AG04449 (cell line): ENCODE measurements at regions not wholly inside any gene's neighbourhood (a gene's known extent, or its start where the extent isn't known, plus 50 kb on each side); places are given as distances from the start of the nearest gene placed in this dataset.
A peak's percentile ranks its signal among the peaks of the same experiment; 100 is the strongest.

Experiments used
- CTCF ChIA-PET: fragments of 350-600 bp; formaldehyde crosslinking; extraction: SDS; loops from one replicate; lab custom pipeline; 2021; ENCODE audit warnings: antibody characterized with exemption; lab: Yijun Ruan, JAX
- POLR2A ChIA-PET: fragments of 400-600, 350-600 bp; formaldehyde crosslinking; extraction: SDS; loops from one replicate; lab custom pipeline; 2020; ENCODE audit warnings: antibody characterized with exemption, inconsistent platforms; lab: Yijun Ruan, JAX
- DNase-seq: peaks from one replicate; pipeline ENCODE4 v3.0.0-alpha.2; 2010; ENCODE audit warnings: low read depth, low spot score
- H3K4me3 ChIP-seq: 2 replicates; pipeline ENCODE4 v1.5.1; 2011; ENCODE audit warnings: low read depth, mild to moderate bottlenecking, control low read depth, low read length
- CTCF ChIP-seq: IDR thresholded peaks from one replicate; pipeline ENCODE4 v1.5.1; 2011; ENCODE audit warnings: mild to moderate bottlenecking, moderate library complexity, low read length, control low read depth, inconsistent platforms; ENCODE audit not compliant: insufficient read depth; ENCODE audit errors: missing control alignments

DNA sequence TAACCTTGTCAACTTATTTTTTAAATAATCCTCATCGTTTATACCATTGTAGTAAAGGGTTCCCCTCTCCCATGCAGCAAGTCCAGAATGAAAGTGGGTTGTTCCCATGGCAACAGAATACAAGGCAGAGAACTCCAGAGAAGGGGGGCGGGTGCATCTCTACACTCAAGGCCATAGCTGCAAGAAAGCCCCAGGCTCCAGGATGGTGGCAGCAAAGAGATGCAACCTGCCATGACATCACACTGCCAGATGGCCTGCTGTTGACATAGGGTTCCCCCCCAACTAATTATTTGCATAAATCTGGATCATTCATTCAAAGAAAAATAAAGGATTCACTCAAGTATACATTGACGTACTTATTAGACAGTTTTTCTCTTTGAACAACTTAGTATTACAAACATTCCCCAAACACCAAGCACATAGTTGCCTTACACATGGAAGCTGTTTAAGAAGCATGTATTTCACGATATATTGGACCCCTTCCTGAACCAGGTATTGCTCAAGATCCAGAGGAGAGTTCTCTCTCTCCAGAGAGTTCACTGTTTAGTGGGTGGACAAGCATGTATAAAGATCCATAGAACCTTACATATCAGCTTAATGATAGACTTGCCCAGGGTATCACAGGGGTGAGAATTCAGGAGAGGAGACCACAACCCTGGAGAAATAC, 87.4 kb upstream of the KLF7 start:
- DNase-seq = no peak
- ChIA-PET CTCF (interaction anchor here (0.9 to 6.3 kb wide), 6 partner anchors 8 to 452 kb away, joined by 3 to 39 read pairs (median 5); partner anchors contain the start of gene KLF7), POLR2A (interaction anchor here (1.3 to 9.3 kb wide), 4 partner anchors 13 to 220 kb away, joined by 4 to 207 read pairs (median 20); partner anchors contain the start of gene KLF7)
- no peak overlapping the region for H3K4me3 ChIP-seq
- no peak for TF ChIP-seq CTCF

GRCh38 chr2:207253666-207254345, 88.1 kb upstream of the KLF7 start:
- TF ChIP-seq CTCF = no peak
- CTCF ChIA-PET = interaction anchor here (0.9 to 6.3 kb wide), 6 partner anchors 9 to 219 kb away, joined by 3 to 39 read pairs (median 5); partner anchors contain the start of gene KLF7
- POLR2A ChIA-PET = interaction anchor here (0.7 to 9.3 kb wide), 7 partner anchors 14 to 219 kb away, joined by 3 to 207 read pairs (median 5); partner anchors contain the start of gene KLF7
- DNase-seq = peak; percentile 92
- no peak overlapping the region for H3K4me3 ChIP-seq

DNA sequence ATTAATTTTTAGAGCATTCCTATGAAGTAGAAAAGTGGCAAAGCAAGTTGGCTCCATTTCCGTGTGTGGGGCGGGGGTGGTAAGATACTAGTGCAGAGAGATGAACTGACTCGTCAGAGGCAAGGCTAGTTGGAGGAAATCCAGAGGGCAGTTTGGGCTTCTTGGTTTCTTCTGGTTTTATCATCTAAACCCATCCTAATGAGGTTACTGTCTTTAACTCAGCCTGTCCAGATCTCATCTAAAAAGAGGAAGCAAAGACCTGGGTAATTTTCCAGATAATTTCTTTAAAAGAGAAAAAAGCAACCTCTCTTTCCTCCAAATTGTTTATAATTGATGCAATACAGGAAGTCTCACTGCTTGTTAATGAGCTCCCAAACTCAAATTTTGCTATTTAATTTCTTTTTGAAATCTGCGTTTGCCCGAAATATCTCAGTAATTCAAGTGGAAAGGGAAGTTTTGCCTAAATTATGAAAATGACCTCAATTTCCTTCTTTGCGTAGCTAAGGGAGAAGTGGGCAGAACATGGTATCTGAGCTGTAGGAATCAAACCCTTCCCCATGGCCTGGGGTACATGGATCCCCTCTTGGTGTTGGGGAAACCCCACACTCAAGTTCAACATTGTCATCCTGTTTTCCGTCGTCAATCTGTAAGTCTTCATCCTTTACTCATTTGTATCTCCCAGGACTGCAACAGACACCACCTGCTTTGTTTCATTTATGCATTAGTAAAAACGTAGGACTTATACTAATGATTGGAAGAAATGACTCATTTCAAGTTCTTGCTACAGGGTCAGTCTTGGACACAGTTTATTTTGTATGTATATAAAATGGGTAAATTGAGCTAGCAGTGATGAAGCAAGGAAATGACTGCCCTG, 89.1 kb upstream of the KLF7 start:
- H3K4me3 ChIP-seq = no peak overlapping the region
- no peak for DNase-seq
- CTCF ChIA-PET = interaction anchor here (1.2 to 6.3 kb wide), 2 partner anchors 74 to 218 kb away, joined by 3 to 39 read pairs; no protein-coding TSS in a partner anchor
- POLR2A ChIA-PET = interaction anchor here (0.7 to 9.3 kb wide), 10 partner anchors 15 to 230 kb away, joined by 3 to 207 read pairs (median 4); partner anchors contain the start of gene KLF7
- no peak for TF ChIP-seq CTCF

GRCh38 chr2:207255565-207256470, 90.1 kb upstream of the KLF7 start:
- ChIA-PET POLR2A (interaction anchor here (0.7 to 9.3 kb wide), 8 partner anchors 16 to 229 kb away, joined by 3 to 207 read pairs (median 5); partner anchors contain the start of gene KLF7), CTCF (interaction anchor here (0.6 to 6.3 kb wide), 3 partner anchors 87 to 785 kb away, joined by 3 to 39 read pairs (median 3); no protein-coding TSS in a partner anchor)
- no peak for DNase-seq
- no peak overlapping the region for H3K4me3 ChIP-seq
- TF ChIP-seq CTCF = no peak

GRCh38 chr2:207256476-207257207, 90.9 kb upstream of the KLF7 start:
- ChIA-PET POLR2A (interaction anchor here (1.2 to 9.3 kb wide), 4 partner anchors 17 to 91 kb away, joined by 3 to 207 read pairs (median 28); partner anchors contain the start of gene KLF7), CTCF (interaction anchor here (0.6 to 6.3 kb wide), 4 partner anchors 88 to 784 kb away, joined by 3 to 39 read pairs (median 4); no protein-coding TSS in a partner anchor)
- TF ChIP-seq CTCF = no peak
- H3K4me3 ChIP-seq = no peak overlapping the region
- DNase-seq = no peak
